Glutamatergic neuron (in vitro differentiated cells): ENCODE measurements at regions not wholly inside any gene's neighbourhood (a gene's known extent, or its start where the extent isn't known, plus 50 kb on each side); places are given as distances from the start of the nearest gene placed in this dataset.

Source experiments
- DNase-seq: peaks from one replicate; pipeline ENCODE4 v3.0.0; 2022
- H3K27ac Mint-ChIP-seq: one replicate; pipeline ENCODE4 v1.8.0; 2020; ENCODE audit warnings: mild to moderate bottlenecking, mixed read lengths, inconsistent platforms; ENCODE audit not compliant: unreplicated experiment
- H3K27me3 Mint-ChIP-seq: one replicate; pipeline ENCODE4 v1.8.0; 2020; ENCODE audit warnings: mild to moderate bottlenecking, moderate library complexity, mixed read lengths, inconsistent platforms; ENCODE audit not compliant: unreplicated experiment
- H3K36me3 Mint-ChIP-seq: one replicate; pipeline ENCODE4 v1.8.0; 2020; ENCODE audit warnings: mild to moderate bottlenecking, mixed read lengths, inconsistent platforms; ENCODE audit not compliant: unreplicated experiment
- H3K4me1 Mint-ChIP-seq: one replicate; pipeline ENCODE4 v1.8.0; 2020; ENCODE audit warnings: mild to moderate bottlenecking, low read depth, mixed read lengths, inconsistent platforms; ENCODE audit not compliant: unreplicated experiment
- H3K4me3 Mint-ChIP-seq: one replicate; pipeline ENCODE4 v1.8.0; 2020; ENCODE audit warnings: mild to moderate bottlenecking, mixed read lengths, inconsistent platforms; ENCODE audit not compliant: unreplicated experiment
- H3K9me3 Mint-ChIP-seq: one replicate; pipeline ENCODE4 v1.8.0; 2020; ENCODE audit warnings: mild to moderate bottlenecking, moderate library complexity, mixed read lengths, inconsistent platforms; ENCODE audit not compliant: unreplicated experiment
- CTCF ChIP-seq: fragments of 200-600 bp; sonication (generic); IDR thresholded peaks from one replicate; pipeline ENCODE4 v1.5.0; 2021; ENCODE audit not compliant: partially characterized antibody, unreplicated experiment

DNA sequence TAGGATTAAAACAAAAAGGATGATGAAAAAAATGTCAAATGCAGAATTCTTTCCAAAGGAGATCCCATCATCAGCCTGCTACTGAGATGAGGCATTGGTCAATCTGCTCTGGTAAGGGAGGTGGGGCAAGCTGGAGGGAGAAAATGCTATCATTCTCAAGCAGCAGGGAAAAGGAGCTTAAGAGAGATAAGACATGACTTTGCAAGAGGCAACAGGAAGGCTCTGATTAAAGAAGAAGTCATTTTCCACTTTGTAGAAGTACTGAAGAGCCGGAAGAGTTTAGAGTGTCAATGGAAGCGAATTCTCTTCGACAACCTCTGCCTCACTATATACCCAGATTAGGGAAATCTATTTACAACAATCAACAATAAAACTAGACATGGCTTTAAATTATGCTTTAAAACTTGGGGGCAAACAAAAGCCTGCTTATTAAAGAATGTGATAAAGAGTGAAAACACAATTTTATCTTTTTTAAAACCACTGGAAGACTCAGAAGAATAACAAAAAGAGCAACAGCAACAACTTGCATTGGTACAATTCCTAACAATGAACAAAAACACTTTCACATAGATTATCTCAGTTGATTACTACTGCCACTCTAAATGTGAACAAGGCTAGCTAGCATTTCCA lies 81.8 kb upstream of the NANOGP8 start:
- DNase-seq = no peak
- no peak overlapping the region for H3K27ac Mint-ChIP-seq
- no peaks in the 10 kb centered on the region for H3K36me3 Mint-ChIP-seq
- peaks cover 2% of the 10 kb centered on the region for H3K4me1 Mint-ChIP-seq
- peaks cover 2% of the 10 kb centered on the region for H3K27me3 Mint-ChIP-seq
- no peak for TF ChIP-seq CTCF
- H3K9me3 Mint-ChIP-seq = no peaks in the 10 kb centered on the region
- H3K4me3 Mint-ChIP-seq = no peak overlapping the region

DNA sequence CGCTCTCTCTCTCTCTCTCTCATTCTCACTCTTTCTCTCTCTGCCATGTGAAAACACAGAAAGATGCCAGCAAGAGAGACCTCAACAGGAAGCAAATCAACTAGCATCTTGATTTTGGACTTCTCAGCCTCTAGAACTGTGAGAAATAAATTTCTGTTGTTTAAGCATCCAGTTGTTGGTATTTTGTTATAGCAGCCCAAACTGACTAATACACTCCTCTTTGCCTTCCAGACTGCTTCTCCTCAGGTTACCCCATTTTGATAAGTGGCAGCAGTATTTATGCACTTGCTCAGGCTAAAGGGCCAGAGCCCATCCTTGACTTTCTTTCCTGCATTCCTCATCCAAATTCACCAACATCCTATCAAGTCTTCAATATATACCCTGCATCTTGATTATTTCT lies 76.6 kb upstream of the NANOGP8 start:
- no peaks in the 10 kb centered on the region for H3K27me3 Mint-ChIP-seq

DNA sequence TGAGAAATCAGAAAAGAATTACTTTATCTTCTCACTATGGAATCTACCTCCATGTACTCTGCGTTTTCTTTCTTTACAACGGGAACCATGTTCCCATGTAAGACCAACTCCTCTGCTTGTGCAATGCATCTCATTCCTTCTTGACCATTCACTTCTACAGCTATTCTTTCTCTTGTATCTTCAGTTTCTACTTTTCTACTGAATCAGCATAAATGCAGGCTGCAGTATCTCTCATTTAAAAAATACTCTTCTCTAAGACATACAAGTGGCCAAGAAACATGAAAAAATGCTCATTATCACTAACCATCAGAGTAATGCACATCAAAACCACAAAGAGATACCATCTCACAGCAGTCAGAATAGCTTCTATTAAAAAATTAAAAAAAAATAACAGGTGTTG lies 74.1 kb upstream of the NANOGP8 start:
- Mint-ChIP-seq H3K27me3 (no peaks in the 10 kb centered on the region), H3K4me3 (no peak overlapping the region), H3K36me3 (no peaks in the 10 kb centered on the region), H3K27ac (no peak overlapping the region), H3K4me1 (no peaks in the 10 kb centered on the region), H3K9me3 (no peaks in the 10 kb centered on the region)
- no peak for DNase-seq
- TF ChIP-seq CTCF = no peak

More for the DNA sequence above, 76.6 kb upstream of the NANOGP8 start:
- TF ChIP-seq CTCF = no peak
- Mint-ChIP-seq H3K4me1 (no peaks in the 10 kb centered on the region), H3K36me3 (no peaks in the 10 kb centered on the region), H3K27ac (no peak overlapping the region), H3K9me3 (no peaks in the 10 kb centered on the region), H3K4me3 (no peak overlapping the region)
- no peak for DNase-seq

- DNase-seq = no peak
- Mint-ChIP-seq H3K27ac (no peak overlapping the region), H3K9me3 (no peaks in the 10 kb centered on the region), H3K27me3 (no peaks in the 10 kb centered on the region), H3K4me1 (no peaks in the 10 kb centered on the region), H3K36me3 (no peaks in the 10 kb centered on the region), H3K4me3 (no peak overlapping the region)
- no peak for TF ChIP-seq CTCF
Observed at GRCh38 chr15:35151782-35152181, 66.7 kb upstream of the NANOGP8 start.

GRCh38 chr15:35151381-35151780 lies 66.3 kb upstream of the NANOGP8 start:
- no peaks in the 10 kb centered on the region for H3K27me3 Mint-ChIP-seq
- no peak for DNase-seq
- no peak overlapping the region for H3K4me3 Mint-ChIP-seq
- H3K27ac Mint-ChIP-seq = no peak overlapping the region
- no peaks in the 10 kb centered on the region for H3K4me1 Mint-ChIP-seq
- H3K9me3 Mint-ChIP-seq = no peaks in the 10 kb centered on the region
- H3K36me3 Mint-ChIP-seq = no peaks in the 10 kb centered on the region
- no peak for TF ChIP-seq CTCF
